HEK293 (cell line): ENCODE measurements at regions not wholly inside any gene's neighbourhood (a gene's known extent, or its start where the extent isn't known, plus 50 kb on each side); places are given as distances from the start of the nearest gene placed in this dataset.

Experiments used
- BCL11A ChIP-seq: fragments of 450-650 bp; formaldehyde crosslinking; IDR thresholded peaks from 2 replicates; pipeline ENCODE4 v1.5.1; 2016; ENCODE audit warnings: low read depth, missing biosample characterization, missing genetic modification characterization
- GLIS1 ChIP-seq: fragments of 450-650 bp; formaldehyde crosslinking; IDR thresholded peaks from 2 replicates; pipeline ENCODE4 v1.5.1; 2016; ENCODE audit warnings: missing biosample characterization, missing genetic modification characterization
- KLF16 ChIP-seq: fragments of 450-650 bp; formaldehyde crosslinking; IDR thresholded peaks from 2 replicates; pipeline ENCODE4 v1.5.1; 2017; ENCODE audit warnings: missing biosample characterization, missing genetic modification characterization
- PBX3 ChIP-seq: sonication (generic); formaldehyde crosslinking; IDR thresholded peaks from 2 replicates; pipeline ENCODE4 v1.8.1; 2022; ENCODE audit warnings: mild to moderate bottlenecking, moderate library complexity, missing genetic modification reagents
- ZNF24 ChIP-seq: fragments of 450-650 bp; formaldehyde crosslinking; IDR thresholded peaks from 2 replicates; pipeline ENCODE4 v1.5.1; 2016; ENCODE audit warnings: missing biosample characterization, missing genetic modification characterization
- ZNF404 ChIP-seq: fragments of 450-650 bp; formaldehyde crosslinking; IDR thresholded peaks from 2 replicates; pipeline ENCODE4 v1.5.1; 2017; ENCODE audit warnings: missing biosample characterization, missing genetic modification characterization
- ZNF530 ChIP-seq: fragments of 450-650 bp; formaldehyde crosslinking; IDR thresholded peaks from 2 replicates; pipeline ENCODE4 v1.5.1; 2016; ENCODE audit warnings: low read depth, missing biosample characterization, missing genetic modification characterization
- ZNF670 ChIP-seq: fragments of 450-650 bp; formaldehyde crosslinking; IDR thresholded peaks from 2 replicates; pipeline ENCODE4 v1.5.1; 2016; ENCODE audit warnings: missing biosample characterization, missing genetic modification characterization, low read depth
- TF ChIP-seq, protein P1 (sequence below): fragments of 450-650 bp; formaldehyde crosslinking; IDR thresholded peaks from 2 replicates; pipeline ENCODE4 v1.5.1; 2016; ENCODE audit warnings: missing biosample characterization, missing genetic modification characterization

DNA sequence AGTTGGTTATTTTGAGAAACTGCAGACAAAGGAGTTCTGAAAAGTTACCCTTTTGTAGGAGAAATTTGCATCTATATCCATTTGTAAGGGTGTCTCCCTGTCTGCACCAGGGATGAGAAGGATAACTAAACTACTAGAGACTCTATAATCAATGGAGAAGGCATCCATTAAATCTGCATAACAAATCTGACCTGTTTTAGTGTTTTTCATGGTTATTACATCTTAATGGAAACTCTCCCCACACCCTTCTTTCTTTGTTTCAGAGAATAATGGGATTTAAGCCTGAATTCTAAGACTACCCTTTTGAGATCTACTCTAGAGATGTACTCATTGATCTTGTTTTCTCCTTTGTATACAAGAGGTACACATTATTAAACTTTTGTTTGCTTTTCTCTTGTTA, 82.0 kb upstream of the DAZL start:
- TF ChIP-seq, protein P1, sequence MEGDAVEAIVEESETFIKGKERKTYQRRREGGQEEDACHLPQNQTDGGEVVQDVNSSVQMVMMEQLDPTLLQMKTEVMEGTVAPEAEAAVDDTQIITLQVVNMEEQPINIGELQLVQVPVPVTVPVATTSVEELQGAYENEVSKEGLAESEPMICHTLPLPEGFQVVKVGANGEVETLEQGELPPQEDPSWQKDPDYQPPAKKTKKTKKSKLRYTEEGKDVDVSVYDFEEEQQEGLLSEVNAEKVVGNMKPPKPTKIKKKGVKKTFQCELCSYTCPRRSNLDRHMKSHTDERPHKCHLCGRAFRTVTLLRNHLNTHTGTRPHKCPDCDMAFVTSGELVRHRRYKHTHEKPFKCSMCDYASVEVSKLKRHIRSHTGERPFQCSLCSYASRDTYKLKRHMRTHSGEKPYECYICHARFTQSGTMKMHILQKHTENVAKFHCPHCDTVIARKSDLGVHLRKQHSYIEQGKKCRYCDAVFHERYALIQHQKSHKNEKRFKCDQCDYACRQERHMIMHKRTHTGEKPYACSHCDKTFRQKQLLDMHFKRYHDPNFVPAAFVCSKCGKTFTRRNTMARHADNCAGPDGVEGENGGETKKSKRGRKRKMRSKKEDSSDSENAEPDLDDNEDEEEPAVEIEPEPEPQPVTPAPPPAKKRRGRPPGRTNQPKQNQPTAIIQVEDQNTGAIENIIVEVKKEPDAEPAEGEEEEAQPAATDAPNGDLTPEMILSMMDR (tag by site-specific recombination) = no peak
- no peak for TF ChIP-seq ZNF670 (tag by site-specific recombination)
- TF ChIP-seq ZNF24 (tag by site-specific recombination) = no peak
- no peak for TF ChIP-seq BCL11A (tag by site-specific recombination)
- no peak for TF ChIP-seq ZNF404 (tag by site-specific recombination)
- no peak for TF ChIP-seq PBX3 (CRISPR knock-in tag)
- TF ChIP-seq GLIS1 = no peak
- TF ChIP-seq KLF16 (tag by site-specific recombination) = no peak
- no peak for TF ChIP-seq ZNF530 (tag by site-specific recombination)
